NCI-H2196 (cell line): ENCODE measurements at regions not wholly inside any gene's neighbourhood (a gene's known extent, or its start where the extent isn't known, plus 50 kb on each side); places are given as distances from the start of the nearest gene placed in this dataset.
"Not testable (repeated sequence)": the region's sequence is repeated elsewhere in the genome, so short reads cannot be mapped to it uniquely, and the experiment has no call there.

ENCODE experiments used
- DNase-seq: peaks from one replicate; lab custom pipeline; 2025; ENCODE audit not compliant: unreplicated experiment; lab: John Stamatoyannopoulos, UW

DNA sequence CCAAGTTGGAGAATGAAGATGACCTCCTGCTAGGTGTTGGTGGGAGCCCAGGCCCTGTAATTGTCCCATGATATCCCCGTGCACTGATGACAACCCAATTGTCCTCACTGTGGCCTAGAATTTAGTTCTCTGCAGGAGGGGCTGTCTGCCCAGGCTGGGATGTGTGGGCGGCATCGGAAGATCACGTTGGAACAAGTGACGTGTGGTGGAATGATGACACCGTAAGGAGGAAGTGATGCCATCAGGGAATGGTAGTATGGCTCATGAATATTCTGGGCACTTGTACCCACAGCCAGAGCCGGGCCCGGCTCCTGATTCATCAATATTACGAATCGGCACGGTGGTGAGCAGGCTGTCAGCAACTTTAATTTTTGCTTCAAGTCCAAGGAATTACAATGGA is 111.6 kb downstream of the MIAT start:
- no peak for DNase-seq

DNA sequence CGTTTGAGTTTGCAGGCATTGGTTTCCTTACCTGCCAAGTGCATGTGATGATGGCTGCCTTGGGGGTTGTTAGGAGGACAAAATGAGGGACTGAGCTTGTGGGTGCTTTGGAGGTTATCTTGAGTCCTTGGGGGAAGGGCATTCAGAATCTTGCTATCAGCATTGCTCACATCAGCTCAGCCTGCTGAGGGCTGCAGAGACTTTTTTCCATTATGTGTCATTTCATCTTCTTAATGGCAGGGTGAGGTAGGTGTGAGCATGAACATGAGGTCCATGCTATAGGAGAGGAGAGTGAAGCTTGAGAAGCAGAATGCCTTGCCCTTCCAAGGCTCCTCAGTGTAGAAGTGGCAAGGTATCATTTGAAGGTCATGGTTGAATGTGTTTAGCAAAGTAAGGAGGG is 112.3 kb downstream of the MIAT start:
- no peak for DNase-seq

DNA sequence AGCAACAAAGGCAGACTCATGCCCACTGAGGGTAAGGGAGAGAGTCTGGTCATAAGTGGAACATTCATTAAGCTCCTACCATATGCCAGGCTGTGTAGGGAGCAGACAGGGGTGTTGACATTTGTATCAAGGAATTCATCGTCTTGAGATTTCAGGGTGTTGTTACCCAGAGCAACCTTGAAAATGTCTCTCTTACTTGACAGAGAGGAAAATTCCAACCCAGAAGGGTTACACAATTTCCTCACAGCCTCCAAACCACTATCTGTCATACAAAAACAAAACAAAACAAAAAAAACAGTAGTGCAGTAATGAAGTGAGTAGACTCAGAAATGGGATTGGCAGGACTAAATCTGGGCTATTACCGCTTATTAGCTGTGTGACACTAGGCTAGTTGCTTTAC is 113.2 kb downstream of the MIAT start:
- no peak for DNase-seq

- not testable (repeated sequence) for DNase-seq
These were observed 115.7 kb downstream of the MIAT start for GRCh38 chr22:26773054-26773453.

DNA sequence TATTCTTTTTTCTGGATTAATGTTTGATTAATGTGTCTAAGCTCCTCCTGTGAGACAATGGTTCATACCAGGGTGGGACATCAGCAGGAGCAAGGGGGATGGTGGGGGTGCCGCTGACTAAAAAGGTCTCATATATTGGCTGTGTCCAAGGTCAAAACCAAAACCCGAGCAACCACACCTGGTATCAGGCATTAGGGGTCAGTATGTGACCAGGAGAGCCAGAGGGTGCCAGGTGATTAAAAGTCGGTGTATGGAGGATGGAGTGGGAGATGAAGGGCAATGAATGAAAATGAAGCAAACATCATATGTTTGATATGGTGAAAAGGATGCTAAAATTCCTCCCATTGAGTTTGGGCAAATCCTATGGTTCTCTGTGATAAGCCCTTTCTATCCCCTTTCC is 118.0 kb downstream of the MIAT start:
- DNase-seq, result no peak

DNA sequence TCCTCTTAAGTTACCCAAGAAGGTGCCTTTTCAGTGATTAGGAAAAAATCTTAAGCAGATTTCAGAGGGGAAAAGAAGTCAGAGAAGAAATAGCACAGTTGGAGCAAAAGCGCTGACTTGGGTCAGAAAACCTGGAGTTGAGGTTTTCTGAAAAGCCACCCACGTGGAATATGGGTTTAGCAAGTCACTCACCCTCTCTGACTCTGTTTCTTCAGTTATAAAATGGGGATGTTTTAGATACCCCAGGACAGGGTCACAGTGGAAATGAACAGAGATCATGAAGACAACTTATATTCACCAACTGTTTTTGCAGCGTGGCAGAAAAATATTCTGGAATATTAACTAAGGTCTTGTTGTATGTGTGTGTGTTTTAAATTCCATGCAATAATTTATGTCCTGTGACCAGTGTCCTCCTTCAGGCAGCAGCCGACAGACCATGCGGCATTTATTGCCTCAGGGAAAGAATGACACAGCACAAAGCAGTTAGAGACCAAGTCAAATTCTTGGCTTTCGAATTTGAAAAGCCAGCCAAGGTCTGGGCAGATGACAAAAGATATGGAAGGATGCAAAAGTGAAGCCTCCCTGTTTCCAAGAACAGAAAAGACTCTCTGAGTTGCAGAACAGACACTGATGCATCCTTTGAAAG is 119.9 kb downstream of the MIAT start:
- no peak for DNase-seq

DNA sequence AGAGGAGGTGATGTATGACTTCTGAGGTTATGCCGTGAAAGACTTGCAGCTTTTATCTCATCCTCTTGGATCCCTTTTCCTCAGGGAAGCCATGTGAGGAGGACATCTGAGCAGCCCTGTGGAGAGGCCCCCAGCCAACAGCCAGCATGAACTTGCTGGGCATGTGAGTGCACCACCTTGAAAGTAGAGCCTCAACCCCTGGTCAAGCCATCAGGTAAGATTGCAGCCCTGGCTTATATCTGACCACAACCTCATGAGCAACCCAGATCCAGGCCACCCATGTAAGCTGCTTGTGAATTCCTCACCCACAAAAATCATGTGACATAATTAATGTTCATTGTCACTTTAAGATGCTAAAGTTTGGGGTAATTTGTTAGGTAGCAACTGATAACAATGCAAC is 121.0 kb downstream of the MIAT start:
- no peak for DNase-seq

GRCh38 chr22:26779108-26779507 is 121.7 kb downstream of the MIAT start:
- no peak for DNase-seq

- no peak for DNase-seq
These were observed 122.5 kb downstream of the MIAT start for GRCh38 chr22:26779929-26780328.

DNA sequence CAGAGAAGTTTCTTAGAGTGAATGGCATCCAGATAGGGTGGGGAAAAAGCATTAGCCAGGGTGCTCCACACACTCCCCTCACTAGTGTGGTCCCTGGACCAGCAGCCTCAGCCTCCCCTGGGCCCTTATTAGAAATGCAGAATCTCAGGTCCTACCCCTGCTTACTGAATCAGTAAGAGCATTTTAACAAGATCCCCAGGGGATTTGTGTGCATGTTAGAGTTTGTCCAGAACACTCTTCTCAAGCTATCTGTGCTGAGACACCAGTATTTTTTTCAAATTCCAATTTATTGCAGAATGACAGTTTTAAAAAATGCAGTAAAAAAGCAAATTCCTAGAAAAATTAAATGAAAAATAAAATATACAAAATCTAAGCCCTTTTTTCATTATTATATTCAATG is 123.1 kb downstream of the MIAT start:
- DNase-seq, result no peak

DNA sequence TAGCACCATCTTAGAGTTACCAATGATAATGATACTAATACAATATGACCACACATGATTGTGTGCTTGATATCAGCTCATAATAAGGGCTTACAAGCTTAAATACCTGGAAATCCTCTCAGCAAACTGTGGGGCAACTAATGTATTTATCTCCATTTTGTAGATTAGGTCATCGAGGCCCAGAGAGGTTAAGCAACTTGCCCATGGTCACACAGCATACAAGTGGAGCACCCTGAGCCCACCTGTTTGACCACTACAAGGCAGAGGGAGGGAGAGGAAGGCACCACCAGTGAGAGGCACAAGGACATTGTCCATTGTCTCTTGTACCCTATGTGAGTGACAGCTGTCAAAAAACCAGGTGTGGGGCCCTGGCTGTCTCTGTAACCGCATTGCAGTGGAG is 123.7 kb downstream of the MIAT start:
- DNase-seq, result no peak

DNA sequence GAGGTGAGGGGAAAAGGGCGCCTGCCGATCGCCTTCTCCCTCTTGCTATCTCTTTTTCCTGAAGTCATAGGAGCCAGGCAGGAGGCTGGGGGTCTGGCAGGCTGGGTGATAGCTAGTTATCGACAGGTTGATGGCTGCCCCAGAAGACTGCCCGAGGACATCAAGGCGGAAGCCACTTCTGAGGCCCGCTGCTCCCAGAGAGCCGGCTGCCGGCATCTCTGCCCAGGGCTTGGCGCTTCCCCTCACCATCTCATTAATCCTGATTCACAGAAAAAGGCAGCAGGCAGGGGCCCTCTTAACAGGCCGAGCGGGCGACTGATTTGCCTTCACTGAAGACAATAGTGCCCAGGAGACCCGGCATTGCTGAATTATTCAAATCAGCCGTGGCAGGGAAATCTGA is 124.2 kb downstream of the MIAT start:
- no peak for DNase-seq

- DNase-seq, result no peak
These were observed 126.5 kb downstream of the MIAT start for GRCh38 chr22:26783885-26784284.

DNA sequence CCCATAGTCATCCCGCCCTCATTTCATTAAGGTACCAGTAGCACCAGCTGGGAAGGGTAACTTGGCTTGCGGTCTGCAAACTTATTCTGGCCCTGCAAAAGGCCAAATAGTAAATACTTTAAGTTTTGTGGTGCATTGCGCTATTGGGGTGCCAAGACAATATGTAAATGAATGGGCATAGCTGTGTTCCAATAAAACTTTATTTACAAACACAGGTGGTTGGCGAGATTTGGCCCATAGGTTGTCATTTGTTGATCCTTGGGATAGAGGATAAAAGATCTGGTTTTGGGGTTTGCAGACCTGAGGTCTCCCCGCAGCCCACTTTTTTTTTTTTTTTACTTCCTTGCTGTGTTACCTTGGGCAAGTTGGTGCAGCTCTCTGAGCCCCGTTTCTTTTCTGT is 127.4 kb downstream of the MIAT start:
- no peak for DNase-seq

DNA sequence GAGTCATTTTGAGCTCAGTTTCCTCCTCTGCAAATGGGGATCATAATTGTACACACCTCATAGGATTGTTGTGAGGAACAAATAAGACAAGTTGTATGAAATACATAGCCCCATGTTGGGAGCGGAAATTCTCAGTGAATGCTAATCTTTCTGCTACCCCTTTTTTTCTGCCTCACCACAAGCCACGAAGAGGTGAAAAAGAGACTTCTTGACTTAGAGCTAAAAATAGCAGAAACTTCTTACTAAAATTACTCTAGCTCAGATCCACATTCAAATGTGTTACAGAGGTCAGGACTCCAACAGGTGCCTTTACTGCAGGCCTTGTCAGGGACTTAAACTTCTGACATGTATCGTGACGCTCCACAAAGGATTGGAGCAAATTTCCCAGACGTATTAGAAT is 128.5 kb downstream of the MIAT start:
- no peak for DNase-seq

- DNase-seq, result no peak
These were observed 129.0 kb downstream of the MIAT start for GRCh38 chr22:26786398-26786797.

DNA sequence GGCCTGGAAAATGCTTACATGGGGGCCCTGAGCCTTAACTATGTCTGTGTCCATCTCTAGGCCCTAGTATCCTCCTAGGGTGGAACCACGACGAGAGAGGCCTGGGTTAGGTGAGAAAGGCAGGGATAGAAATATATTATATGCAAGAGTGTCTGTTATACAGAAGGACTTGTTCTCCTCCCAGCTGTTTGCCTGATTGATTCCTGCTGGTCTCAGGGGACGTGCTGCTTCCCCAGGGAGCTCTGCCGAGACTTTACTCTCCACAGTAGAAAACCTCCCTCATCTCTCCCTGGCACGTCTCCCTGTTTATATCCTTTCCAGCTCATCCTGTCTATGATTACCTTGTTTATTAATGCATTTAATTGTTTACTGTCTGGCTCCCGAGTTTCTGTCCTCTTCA is 132.6 kb downstream of the MIAT start:
- DNase-seq, result no peak

GRCh38 chr22:26792522-26792921 is 135.1 kb downstream of the MIAT start:
- DNase-seq, result no peak

GRCh38 chr22:26796785-26797184 is 139.4 kb downstream of the MIAT start:
- no peak for DNase-seq

DNA sequence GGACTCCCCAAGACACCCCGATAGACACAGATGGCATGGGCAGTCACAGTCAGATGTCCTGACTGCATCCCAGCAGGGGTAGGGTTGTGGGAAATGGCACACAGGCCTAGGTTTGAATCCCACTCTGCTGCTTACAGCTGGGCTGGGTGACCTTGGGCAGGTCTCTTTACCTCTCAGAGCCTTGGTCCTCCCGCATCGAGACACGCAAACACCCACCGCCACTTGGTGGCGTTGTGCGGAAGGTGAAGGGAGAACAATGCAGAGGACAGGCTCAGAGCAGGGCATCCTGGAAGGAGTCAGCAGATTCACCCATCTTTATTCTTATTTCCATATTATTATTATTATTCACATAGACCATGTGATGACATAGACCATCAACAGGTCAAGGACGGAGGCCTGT is 140.5 kb downstream of the MIAT start:
- DNase-seq, result no peak

DNA sequence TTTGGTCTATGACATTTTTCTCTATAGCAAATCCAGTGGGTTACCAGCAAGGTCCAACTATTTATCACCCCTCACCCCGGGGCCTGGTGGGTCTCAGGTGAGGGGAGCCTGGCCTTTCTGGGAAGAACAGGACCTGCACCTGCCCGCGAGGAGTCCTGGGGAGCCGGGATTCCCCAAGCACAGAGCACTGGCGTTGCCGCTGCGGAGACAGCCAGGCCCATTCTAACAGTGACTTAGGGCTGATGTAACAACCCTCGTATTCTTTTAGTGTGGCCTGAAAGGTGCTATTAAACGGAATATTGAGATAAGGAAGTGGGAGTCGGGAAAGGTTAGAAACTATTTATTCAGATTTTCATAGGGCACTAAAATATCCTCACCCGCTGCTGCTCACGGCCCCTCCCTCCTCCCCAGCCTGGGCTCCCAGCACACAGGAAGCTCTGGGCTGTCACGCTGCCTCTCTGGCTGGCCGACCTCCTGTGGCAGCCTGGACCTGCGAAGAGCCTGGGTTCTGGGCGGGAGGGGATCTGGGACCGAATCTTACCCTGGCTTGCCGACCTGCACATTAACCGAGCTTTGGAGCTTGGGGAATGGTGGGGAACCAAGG is 141.2 kb downstream of the MIAT start:
- no peak for DNase-seq

DNA sequence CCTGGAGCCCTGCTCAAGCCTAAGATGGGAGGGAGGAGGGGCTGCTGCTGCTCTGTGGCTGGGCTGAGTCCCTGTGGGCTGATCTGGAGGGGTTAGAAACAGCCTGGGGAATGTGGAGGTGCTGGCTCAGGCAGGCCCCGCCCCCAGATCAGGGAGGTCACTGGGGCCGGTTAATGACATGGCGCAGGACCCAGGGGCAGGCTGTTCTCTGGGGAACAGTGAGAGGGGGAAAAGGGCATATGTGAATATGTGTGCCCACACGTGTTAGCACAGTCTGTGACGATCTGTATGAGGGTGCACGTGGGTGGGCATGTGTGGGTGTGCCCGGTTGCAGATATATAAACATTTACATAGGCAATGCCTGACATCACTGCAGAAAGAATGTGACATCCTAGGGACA is 143.5 kb downstream of the MIAT start:
- DNase-seq, result no peak

DNA sequence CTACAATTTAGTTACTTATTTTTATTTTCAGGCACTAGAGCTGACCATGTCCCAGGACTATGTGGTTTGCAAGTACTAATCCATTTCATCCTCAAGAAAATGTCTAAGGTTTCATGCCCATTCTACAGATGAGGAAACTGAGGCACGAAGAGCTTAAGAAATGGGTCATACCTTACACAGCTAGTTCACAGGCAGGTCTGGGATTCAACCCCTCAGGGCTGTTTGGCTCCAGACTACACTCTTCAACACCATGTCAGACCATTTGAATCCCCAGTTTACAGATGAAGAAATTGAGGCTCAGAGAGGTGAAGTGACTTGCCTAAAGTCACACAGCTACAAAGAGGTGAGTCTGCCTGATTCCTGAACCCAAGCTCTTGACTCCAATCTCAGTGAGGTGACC is 144.1 kb downstream of the MIAT start:
- DNase-seq, result no peak
